ENCODE measurements at regions not wholly inside any gene's neighbourhood (a gene's known extent, or its start where the extent isn't known, plus 50 kb on each side); places are given as distances from the start of the nearest gene placed in this dataset.

GRCh38 chr2:104049438-104049837, 804.5 kb upstream of the POU3F3 start:
- Histone ChIP-seq H3K4me1 (ENCODE audit: control insufficient read depth, insufficient read depth, low read length) (no peaks in the 10 kb centered on the region), H3K27ac (ENCODE audit: low read length) (no peak overlapping the region), H3K9me3 (ENCODE audit: control insufficient read depth, insufficient read depth, low read length) (no peaks in the 10 kb centered on the region), H3K27me3 (ENCODE audit: control insufficient read depth, insufficient read depth, low read length) (no peaks in the 10 kb centered on the region), H3K4me3 (ENCODE audit: low read length) (no peak overlapping the region), H3K36me3 (ENCODE audit: control insufficient read depth, insufficient read depth, low read length) (no peaks in the 10 kb centered on the region)
- TF ChIP-seq CTCF (IDR thresholded peaks at IDR 0.05), result no peak
- no peak overlapping the region for H3K4me3 Mint-ChIP-seq
- no peaks in the 10 kb centered on the region for H3K36me3 Mint-ChIP-seq
- 89% methylated on average over 2 of the region's 4 CpGs for WGBS (ENCODE audit: insufficient coverage)
- no peak overlapping the region for H3K27ac Mint-ChIP-seq
- H3K27me3 Mint-ChIP-seq (ENCODE audit: low read depth in 2 of 2), result no peaks in the 10 kb centered on the region
- H3K9me3 Mint-ChIP-seq, result peaks cover 7 to 12% of the 10 kb centered on the region in 2 donors
- no peaks in the 10 kb centered on the region for H3K4me1 Mint-ChIP-seq
- intact Hi-C loops (cut with micrococcal nuclease), result no loop called here
- ATAC-seq (no peak), DNase-seq (no peak)

- Histone ChIP-seq H3K27me3 (ENCODE audit: control insufficient read depth, insufficient read depth, low read length) (no peaks in the 10 kb centered on the region), H3K9me3 (ENCODE audit: control insufficient read depth, insufficient read depth, low read length) (no peaks in the 10 kb centered on the region), H3K27ac (ENCODE audit: low read length) (no peak overlapping the region), H3K36me3 (ENCODE audit: control insufficient read depth, insufficient read depth, low read length) (no peaks in the 10 kb centered on the region), H3K4me1 (ENCODE audit: control insufficient read depth, insufficient read depth, low read length) (no peaks in the 10 kb centered on the region), H3K4me3 (ENCODE audit: low read length) (no peak overlapping the region)
- no peak overlapping the region for H3K27ac Mint-ChIP-seq
- no peak for TF ChIP-seq CTCF (IDR thresholded peaks at IDR 0.05)
- H3K27me3 Mint-ChIP-seq (ENCODE audit: low read depth in 2 of 2), result no peaks in the 10 kb centered on the region
- no peak overlapping the region for H3K4me3 Mint-ChIP-seq
- no peaks in the 10 kb centered on the region for H3K4me1 Mint-ChIP-seq
- ATAC-seq, result no peak
- intact Hi-C loops (cut with micrococcal nuclease), result no loop called here
- peaks cover 7 to 12% of the 10 kb centered on the region in 2 donors for H3K9me3 Mint-ChIP-seq
- no peaks in the 10 kb centered on the region for H3K36me3 Mint-ChIP-seq
- no peak for DNase-seq
- 91% methylated on average over 5 of the region's 5 CpGs for WGBS (ENCODE audit: insufficient coverage)
Observed at GRCh38 chr2:104049981-104050380, 803.9 kb upstream of the POU3F3 start.

- DNase-seq (no peak), ATAC-seq (no peak)
- intact Hi-C loops (cut with micrococcal nuclease), result no loop called here
- Histone ChIP-seq H3K27ac (ENCODE audit: low read length) (no peak overlapping the region), H3K27me3 (ENCODE audit: control insufficient read depth, insufficient read depth, low read length) (no peaks in the 10 kb centered on the region), H3K4me3 (ENCODE audit: low read length) (no peak overlapping the region), H3K4me1 (ENCODE audit: control insufficient read depth, insufficient read depth, low read length) (no peaks in the 10 kb centered on the region), H3K36me3 (ENCODE audit: control insufficient read depth, insufficient read depth, low read length) (no peaks in the 10 kb centered on the region), H3K9me3 (ENCODE audit: control insufficient read depth, insufficient read depth, low read length) (no peaks in the 10 kb centered on the region)
- 100% methylated on average over 1 of the region's 5 CpGs for WGBS (ENCODE audit: insufficient coverage)
- Mint-ChIP-seq H3K27ac (no peak overlapping the region), H3K9me3 (peaks cover 7 to 12% of the 10 kb centered on the region in 2 donors), H3K4me1 (no peaks in the 10 kb centered on the region), H3K27me3 (ENCODE audit: low read depth in 2 of 2) (no peaks in the 10 kb centered on the region), H3K36me3 (no peaks in the 10 kb centered on the region), H3K4me3 (no peak overlapping the region)
- no peak for TF ChIP-seq CTCF (IDR thresholded peaks at IDR 0.05)
Observed at GRCh38 chr2:104050656-104051242, 803.2 kb upstream of the POU3F3 start.

GRCh38 chr2:104051766-104052165, 802.1 kb upstream of the POU3F3 start:
- Histone ChIP-seq H3K27me3 (ENCODE audit: control insufficient read depth, insufficient read depth, low read length) (no peaks in the 10 kb centered on the region), H3K36me3 (ENCODE audit: control insufficient read depth, insufficient read depth, low read length) (no peaks in the 10 kb centered on the region), H3K9me3 (ENCODE audit: control insufficient read depth, insufficient read depth, low read length) (no peaks in the 10 kb centered on the region), H3K27ac (ENCODE audit: low read length) (no peak overlapping the region), H3K4me1 (ENCODE audit: control insufficient read depth, insufficient read depth, low read length) (no peaks in the 10 kb centered on the region), H3K4me3 (ENCODE audit: low read length) (no peak overlapping the region)
- Mint-ChIP-seq H3K4me1 (no peaks in the 10 kb centered on the region), H3K4me3 (no peak overlapping the region), H3K27me3 (ENCODE audit: low read depth in 2 of 2) (no peaks in the 10 kb centered on the region), H3K9me3 (peaks cover 7 to 9% of the 10 kb centered on the region in 2 donors), H3K36me3 (no peaks in the 10 kb centered on the region), H3K27ac (no peak overlapping the region)
- ATAC-seq, result no peak
- no peak for DNase-seq
- no peak for TF ChIP-seq CTCF (IDR thresholded peaks at IDR 0.05)
- WGBS (ENCODE audit: insufficient coverage), result 90% methylated on average over 6 of the region's 6 CpGs
- intact Hi-C loops (cut with micrococcal nuclease), result no loop called here

Measured in natural killer cell (primary cell).